Epithelial cell of esophagus (primary cell): ENCODE measurements at regions not wholly inside any gene's neighbourhood (a gene's known extent, or its start where the extent isn't known, plus 50 kb on each side); places are given as distances from the start of the nearest gene placed in this dataset.
A peak's percentile ranks its signal among the peaks of the same experiment; 100 is the strongest.

Source experiments
- DNase-seq: peaks from one replicate; pipeline ENCODE4 v3.0.0; 2010; ENCODE audit warnings: low read depth
- H3K4me3 ChIP-seq: 2 replicates; pipeline ENCODE4 v1.5.1; 2011; ENCODE audit warnings: mild to moderate bottlenecking, low read length, control low read depth
- TF ChIP-seq, protein P1 (sequence below): IDR thresholded peaks from 2 replicates; pipeline ENCODE4 v1.5.1; 2011; ENCODE audit warnings: low read depth, mild to moderate bottlenecking, low read length, control low read depth, inconsistent platforms; ENCODE audit not compliant: insufficient read depth; ENCODE audit errors: missing control alignments

DNA sequence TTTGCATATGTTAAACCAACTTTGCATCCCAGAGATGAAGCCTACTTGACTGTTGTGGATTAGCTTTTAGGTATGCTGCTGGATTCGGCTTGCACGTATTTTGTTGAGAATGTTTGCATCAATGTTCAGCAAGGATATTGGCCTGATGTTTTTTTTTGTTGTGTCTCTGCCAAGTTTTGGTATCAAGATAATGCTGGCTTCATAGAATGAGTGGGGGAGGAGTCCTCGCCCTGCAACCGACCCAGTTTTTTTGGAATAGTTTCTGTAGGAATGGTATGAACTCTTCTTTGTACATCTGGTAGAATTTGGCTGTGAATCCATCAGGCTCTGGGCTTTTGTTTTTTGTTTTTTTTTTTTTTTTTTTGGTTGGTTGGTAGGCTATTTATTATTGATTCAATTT, 147.9 kb downstream of the AHR start:
- TF ChIP-seq, protein P1, sequence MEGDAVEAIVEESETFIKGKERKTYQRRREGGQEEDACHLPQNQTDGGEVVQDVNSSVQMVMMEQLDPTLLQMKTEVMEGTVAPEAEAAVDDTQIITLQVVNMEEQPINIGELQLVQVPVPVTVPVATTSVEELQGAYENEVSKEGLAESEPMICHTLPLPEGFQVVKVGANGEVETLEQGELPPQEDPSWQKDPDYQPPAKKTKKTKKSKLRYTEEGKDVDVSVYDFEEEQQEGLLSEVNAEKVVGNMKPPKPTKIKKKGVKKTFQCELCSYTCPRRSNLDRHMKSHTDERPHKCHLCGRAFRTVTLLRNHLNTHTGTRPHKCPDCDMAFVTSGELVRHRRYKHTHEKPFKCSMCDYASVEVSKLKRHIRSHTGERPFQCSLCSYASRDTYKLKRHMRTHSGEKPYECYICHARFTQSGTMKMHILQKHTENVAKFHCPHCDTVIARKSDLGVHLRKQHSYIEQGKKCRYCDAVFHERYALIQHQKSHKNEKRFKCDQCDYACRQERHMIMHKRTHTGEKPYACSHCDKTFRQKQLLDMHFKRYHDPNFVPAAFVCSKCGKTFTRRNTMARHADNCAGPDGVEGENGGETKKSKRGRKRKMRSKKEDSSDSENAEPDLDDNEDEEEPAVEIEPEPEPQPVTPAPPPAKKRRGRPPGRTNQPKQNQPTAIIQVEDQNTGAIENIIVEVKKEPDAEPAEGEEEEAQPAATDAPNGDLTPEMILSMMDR = no peak
- no peak overlapping the region for H3K4me3 ChIP-seq
- DNase-seq = no peak

DNA sequence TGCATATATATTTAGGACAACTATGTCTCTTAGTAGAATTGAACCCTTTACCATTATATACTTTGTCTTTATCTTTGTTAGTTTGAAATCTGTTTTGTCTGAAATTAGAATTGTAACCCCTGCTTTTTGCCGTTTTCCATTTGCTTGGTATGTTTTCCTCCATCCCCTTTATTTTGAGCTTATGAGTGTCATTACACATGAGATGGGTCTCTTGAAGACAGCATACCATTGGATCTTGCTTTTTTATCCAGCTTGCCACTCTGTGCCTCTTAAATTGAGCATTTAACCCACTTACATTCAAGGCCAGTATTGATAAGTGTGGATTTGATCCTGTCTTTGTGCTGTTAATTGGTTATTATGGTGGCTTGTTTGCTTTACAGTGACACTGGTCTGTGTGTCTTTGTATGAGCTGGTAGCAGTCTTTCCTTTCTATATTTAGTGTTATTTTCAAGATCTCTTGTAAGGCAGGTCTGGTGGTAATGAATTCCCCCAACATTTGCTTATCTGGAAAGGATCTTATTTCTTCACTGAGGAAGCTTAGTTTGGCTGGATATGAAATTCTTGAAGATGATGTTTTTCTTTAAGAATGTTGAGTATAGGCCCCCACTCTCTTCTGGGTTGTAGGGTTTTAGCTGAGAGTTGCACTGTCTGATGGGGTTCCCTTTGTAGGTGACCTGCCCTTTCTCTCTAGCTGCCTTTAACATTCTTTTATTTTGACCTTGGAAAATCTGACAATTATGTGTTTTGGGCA, 149.5 kb downstream of the AHR start:
- H3K4me3 ChIP-seq = no peak overlapping the region
- TF ChIP-seq, protein P1 = no peak
- DNase-seq = no peak

DNA sequence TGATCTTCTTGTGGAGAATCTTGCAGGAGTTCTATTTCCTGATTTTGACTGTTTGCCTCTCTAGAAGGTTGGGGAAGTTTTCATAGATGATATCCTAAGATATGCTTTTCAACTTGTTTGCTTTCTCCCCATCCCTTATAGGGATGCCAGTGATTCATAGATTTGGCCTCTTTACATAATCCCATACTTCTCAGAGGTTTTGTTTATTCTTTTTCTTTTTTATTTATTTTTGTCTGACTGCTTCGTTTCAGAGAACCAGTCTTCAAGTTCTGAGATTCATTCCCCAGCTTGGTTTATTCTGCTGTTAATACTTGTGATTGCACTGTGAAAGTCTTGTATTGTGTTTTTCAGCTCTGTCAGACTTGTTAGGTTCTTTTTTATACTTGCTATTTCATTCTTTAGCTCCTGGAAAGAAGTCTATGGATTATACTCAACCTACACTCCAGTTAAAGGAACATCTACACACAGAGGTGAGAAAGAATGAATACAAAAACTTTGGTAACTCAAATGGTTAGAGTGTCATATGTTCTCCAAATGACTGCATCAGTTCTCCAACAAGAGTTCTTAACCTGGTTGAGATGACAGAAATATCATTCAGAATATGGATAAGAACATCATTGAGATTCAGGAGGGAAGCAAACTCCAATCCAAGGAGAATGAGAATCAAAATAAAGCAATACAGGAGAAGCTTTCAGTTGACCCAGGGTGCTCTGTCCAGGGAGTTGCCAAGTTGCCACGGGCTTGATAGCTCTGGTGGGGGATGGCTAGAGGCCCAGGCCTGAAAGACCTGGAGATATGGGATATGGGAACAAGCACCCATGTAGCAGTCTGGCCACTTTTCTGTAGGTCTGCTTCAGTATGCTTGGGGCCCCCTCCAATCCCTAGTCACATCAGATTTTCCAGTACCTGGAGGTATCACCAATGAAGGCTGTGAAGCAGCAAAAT, 150.3 kb downstream of the AHR start:
- TF ChIP-seq, protein P1 = no peak
- no peak overlapping the region for H3K4me3 ChIP-seq
- peak; percentile 12 for DNase-seq

DNA sequence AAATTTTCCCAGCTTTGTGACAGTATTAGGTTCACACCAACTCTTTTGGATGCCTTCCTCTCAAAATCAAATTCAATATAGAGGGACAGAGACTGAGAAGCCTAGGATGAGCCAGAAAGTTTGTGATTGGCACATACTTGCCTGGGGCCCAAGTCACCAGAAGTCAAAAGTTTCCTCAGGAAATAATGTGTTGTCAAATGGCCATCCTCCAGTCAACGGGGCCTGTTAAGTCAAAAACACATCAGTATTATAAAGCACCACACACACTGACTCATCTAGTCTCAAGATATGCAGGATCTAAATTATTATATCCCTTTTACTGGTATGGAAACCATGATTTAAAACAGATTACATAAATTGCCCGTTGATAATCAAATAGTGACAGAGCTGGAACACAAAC, 158.1 kb downstream of the AHR start:
- H3K4me3 ChIP-seq = no peak overlapping the region
- TF ChIP-seq, protein P1 = no peak
- no peak for DNase-seq

DNA sequence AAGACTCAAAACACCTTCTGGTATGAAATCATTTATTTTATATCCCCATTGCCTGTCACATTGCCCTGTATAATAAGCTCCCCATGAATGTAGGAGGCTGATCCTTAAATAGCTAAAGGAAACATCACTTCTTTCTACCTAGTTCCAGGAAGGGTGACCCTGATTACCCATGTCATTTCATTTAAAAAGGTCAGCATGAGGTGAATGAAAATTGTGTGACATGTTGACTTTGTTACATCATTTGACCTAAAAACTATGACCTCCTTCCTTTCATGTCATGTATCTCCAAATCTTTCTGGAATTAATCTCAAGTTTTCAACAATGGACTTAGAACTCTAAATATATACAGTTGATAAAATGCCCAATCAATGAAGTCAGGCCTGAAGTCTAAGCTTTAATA, 161.5 kb downstream of the AHR start:
- H3K4me3 ChIP-seq = no peak overlapping the region
- TF ChIP-seq, protein P1 = no peak
- DNase-seq = no peak

DNA sequence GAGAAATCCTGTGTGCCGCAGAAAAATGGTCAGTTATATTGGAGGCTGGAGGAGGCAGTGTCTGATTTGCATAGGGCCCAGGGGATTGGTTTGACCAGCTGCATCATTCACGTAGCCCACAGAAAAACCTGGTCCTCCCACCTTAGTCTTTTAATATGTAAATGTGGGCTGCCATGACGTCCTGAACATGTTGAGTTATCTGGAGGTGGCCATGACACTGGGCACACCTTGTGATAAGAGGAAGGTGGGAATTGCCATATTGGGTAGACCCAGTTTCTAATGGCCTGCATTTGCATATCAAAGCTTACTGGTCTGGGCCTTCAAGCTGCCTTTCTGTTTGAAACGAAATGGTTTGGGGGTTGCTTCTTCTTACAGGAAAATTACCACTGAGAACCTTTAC, 162.2 kb downstream of the AHR start:
- no peak overlapping the region for H3K4me3 ChIP-seq
- no peak for DNase-seq
- TF ChIP-seq, protein P1 = no peak
